Ishikawa (cell line): ENCODE measurements at regions not wholly inside any gene's neighbourhood (a gene's known extent, or its start where the extent isn't known, plus 50 kb on each side); places are given as distances from the start of the nearest gene placed in this dataset.

Source experiments
- CEBPB ChIP-seq: IDR thresholded peaks from 2 replicates; pipeline ENCODE4 v1.6.1; 2012
- EP300 ChIP-seq: IDR thresholded peaks from 2 replicates; pipeline ENCODE4 v1.6.1; 2012; ENCODE audit warnings: borderline replicate concordance
- FOXM1 ChIP-seq: IDR thresholded peaks from 2 replicates; pipeline ENCODE4 v1.6.1; 2012; ENCODE audit warnings: low read depth, borderline replicate concordance
- RAD21 ChIP-seq: IDR thresholded peaks from 2 replicates; pipeline ENCODE4 v1.6.1; 2012; ENCODE audit warnings: low read depth
- REST ChIP-seq: IDR thresholded peaks from 2 replicates; pipeline ENCODE4 v1.6.1; 2012; ENCODE audit warnings: low read depth, mild to moderate bottlenecking
- TAF1 ChIP-seq: IDR thresholded peaks from 2 replicates; pipeline ENCODE4 v1.6.1; 2012; ENCODE audit warnings: low read depth, mild to moderate bottlenecking
- TCF12 ChIP-seq: IDR thresholded peaks from 2 replicates; pipeline ENCODE4 v1.6.1; 2012; ENCODE audit warnings: low read depth
- YY1 ChIP-seq: IDR thresholded peaks from 2 replicates; pipeline ENCODE4 v1.6.1; 2012; ENCODE audit warnings: low read depth
- ZBTB7A ChIP-seq: IDR thresholded peaks from 2 replicates; pipeline ENCODE4 v1.6.1; 2012; ENCODE audit warnings: low read depth
- TF ChIP-seq, protein P1 (sequence below): IDR thresholded peaks from 2 replicates; pipeline ENCODE4 v1.6.1; 2012

- TF ChIP-seq YY1 (no peak), EP300 (no peak), TAF1 (no peak), TCF12 (no peak), CEBPB (no peak), RAD21 (no peak), REST (no peak), FOXM1 (no peak), ZBTB7A (no peak)
- TF ChIP-seq, protein P1, sequence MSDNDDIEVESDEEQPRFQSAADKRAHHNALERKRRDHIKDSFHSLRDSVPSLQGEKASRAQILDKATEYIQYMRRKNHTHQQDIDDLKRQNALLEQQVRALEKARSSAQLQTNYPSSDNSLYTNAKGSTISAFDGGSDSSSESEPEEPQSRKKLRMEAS = no peak
Observed at GRCh38 chr13:59345311-59345710, 818.4 kb downstream of the DIAPH3 start.
